ENCODE measurements at regions not wholly inside any gene's neighbourhood (a gene's known extent, or its start where the extent isn't known, plus 50 kb on each side); places are given as distances from the start of the nearest gene placed in this dataset.

DNA sequence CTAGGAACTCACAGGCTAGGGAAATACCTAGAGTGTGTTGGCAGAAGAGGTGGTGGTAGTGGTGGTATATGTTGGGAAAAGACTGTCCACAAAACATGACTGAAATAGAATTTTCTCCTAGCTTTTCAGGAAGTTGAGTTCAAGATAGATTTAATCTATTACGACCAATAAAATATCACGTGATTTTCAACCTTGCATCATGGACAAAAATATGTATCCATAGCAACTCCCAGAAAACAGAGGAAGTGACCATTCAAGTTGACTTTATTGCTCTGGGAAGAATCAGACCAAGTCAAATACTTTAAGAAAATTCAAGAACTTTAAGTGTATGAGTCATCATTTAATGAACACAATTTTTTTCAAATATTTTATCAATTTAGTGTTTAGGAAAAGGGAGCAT, 347.0 kb upstream of the ZNF385D start:
- no peak overlapping the region for H2AFZ ChIP-seq (ENCODE audit: low read depth, low read length)
- no peaks in the 10 kb centered on the region for H3K9me3 ChIP-seq (replicated peaks; ENCODE audit: control insufficient read depth, insufficient read depth, low read depth, low read length)
- no peak overlapping the region for H3K4me2 ChIP-seq (ENCODE audit: insufficient read depth, low read length)
- no peak for FAIRE-seq
- H3K27me3 ChIP-seq (ENCODE audit: control insufficient read depth in 2 of 2, insufficient read depth in 2 of 2, low read length in 2 of 2): no peaks in the 10 kb centered on the region
- CTCF ChIA-PET (ENCODE audit: low intra/inter-chr PET ratio): no interaction called here
- no peaks in the 10 kb centered on the region for H4K20me1 ChIP-seq (replicated peaks; ENCODE audit: control insufficient read depth, insufficient read depth, low read length)
- H3K36me3 ChIP-seq (ENCODE audit: control insufficient read depth, insufficient read depth, low read length): no peaks in the 10 kb centered on the region
- no peaks in the 10 kb centered on the region for H3K9me1 ChIP-seq (ENCODE audit: control insufficient read depth, insufficient read depth, low read length)
- ATAC-seq: no peak
- TF ChIP-seq, protein P1, sequence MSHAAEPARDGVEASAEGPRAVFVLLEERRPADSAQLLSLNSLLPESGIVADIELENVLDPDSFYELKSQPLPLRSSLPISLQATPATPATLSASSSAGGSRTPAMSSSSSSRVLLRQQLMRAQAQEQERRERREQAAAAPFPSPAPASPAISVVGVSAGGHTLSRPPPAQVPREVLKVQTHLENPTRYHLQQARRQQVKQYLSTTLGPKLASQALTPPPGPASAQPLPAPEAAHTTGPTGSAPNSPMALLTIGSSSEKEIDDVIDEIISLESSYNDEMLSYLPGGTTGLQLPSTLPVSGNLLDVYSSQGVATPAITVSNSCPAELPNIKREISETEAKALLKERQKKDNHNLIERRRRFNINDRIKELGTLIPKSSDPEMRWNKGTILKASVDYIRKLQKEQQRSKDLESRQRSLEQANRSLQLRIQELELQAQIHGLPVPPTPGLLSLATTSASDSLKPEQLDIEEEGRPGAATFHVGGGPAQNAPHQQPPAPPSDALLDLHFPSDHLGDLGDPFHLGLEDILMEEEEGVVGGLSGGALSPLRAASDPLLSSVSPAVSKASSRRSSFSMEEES (CRISPR knock-in tag; IDR thresholded peaks at IDR 0.05): peak; percentile 88
- no peak for TF ChIP-seq ZNF311 (CRISPR knock-in tag; IDR thresholded peaks at IDR 0.05)
- DNase-seq (ENCODE audit: extremely low read depth in 1 of 4, low spot score in 3 of 4): no peak
- no peaks in the 10 kb centered on the region for H3K79me2 ChIP-seq (ENCODE audit: control insufficient read depth, insufficient read depth, low read length)
- no TSS peak for BruUV-seq (replicated peaks)
- no peak overlapping the region for H3K9ac ChIP-seq (ENCODE audit: insufficient read depth in 1 of 2, low read depth in 2 of 2, low read length in 2 of 2)
- POLR2A ChIA-PET: no interaction called here
- WGBS (ENCODE audit: insufficient coverage, low coverage, missing lambda C conversion rate): 0% methylated on average over 2 of the region's 2 CpGs
- intact Hi-C loops (cut with micrococcal nuclease) (no loop called here), in situ Hi-C loops (cut with MboI) (no loop called here)
- H3K27ac ChIP-seq (ENCODE audit: extremely low read depth, low read depth, low read length): no peak overlapping the region
- no peaks in the 10 kb centered on the region for H3K4me1 ChIP-seq (replicated peaks in 1 of 2; ENCODE audit: control insufficient read depth in 2 of 2, insufficient read depth in 2 of 2, low read length in 2 of 2)
- no peak overlapping the region for H3K4me3 ChIP-seq

DNA sequence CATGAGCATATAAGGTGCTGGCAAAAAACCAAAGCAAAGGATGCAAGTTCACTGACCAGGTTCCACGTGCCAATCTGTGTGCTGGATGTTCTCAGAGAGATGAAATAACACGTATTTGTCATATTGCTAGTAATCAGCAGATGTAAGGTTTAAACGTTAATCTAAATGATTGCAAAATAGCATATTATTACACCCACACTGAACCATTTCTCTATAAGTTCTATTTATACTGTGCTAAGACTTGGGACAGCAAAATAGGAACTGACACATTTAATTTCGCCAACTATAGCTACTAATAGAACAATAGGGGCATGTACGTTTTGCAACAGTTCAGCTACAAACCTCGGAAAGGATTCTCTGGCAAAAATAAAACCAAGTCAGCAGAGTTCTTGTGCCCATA, 350.3 kb upstream of the ZNF385D start:
- no TSS peak for BruUV-seq (replicated peaks)
- no peak for TF ChIP-seq MCM5 (IDR thresholded peaks at IDR 0.05; ENCODE audit: low read depth)
- no peak for TF ChIP-seq PRPF4 (IDR thresholded peaks at IDR 0.05; ENCODE audit: insufficient read depth, low read depth, low read length, poor library complexity, severe bottlenecking)
- TF ChIP-seq, protein P2, sequence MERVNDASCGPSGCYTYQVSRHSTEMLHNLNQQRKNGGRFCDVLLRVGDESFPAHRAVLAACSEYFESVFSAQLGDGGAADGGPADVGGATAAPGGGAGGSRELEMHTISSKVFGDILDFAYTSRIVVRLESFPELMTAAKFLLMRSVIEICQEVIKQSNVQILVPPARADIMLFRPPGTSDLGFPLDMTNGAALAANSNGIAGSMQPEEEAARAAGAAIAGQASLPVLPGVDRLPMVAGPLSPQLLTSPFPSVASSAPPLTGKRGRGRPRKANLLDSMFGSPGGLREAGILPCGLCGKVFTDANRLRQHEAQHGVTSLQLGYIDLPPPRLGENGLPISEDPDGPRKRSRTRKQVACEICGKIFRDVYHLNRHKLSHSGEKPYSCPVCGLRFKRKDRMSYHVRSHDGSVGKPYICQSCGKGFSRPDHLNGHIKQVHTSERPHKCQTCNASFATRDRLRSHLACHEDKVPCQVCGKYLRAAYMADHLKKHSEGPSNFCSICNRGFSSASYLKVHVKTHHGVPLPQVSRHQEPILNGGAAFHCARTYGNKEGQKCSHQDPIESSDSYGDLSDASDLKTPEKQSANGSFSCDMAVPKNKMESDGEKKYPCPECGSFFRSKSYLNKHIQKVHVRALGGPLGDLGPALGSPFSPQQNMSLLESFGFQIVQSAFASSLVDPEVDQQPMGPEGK (CRISPR knock-in tag; IDR thresholded peaks at IDR 0.05; ENCODE audit: borderline replicate concordance): no peak
- TF ChIP-seq, protein P3, sequence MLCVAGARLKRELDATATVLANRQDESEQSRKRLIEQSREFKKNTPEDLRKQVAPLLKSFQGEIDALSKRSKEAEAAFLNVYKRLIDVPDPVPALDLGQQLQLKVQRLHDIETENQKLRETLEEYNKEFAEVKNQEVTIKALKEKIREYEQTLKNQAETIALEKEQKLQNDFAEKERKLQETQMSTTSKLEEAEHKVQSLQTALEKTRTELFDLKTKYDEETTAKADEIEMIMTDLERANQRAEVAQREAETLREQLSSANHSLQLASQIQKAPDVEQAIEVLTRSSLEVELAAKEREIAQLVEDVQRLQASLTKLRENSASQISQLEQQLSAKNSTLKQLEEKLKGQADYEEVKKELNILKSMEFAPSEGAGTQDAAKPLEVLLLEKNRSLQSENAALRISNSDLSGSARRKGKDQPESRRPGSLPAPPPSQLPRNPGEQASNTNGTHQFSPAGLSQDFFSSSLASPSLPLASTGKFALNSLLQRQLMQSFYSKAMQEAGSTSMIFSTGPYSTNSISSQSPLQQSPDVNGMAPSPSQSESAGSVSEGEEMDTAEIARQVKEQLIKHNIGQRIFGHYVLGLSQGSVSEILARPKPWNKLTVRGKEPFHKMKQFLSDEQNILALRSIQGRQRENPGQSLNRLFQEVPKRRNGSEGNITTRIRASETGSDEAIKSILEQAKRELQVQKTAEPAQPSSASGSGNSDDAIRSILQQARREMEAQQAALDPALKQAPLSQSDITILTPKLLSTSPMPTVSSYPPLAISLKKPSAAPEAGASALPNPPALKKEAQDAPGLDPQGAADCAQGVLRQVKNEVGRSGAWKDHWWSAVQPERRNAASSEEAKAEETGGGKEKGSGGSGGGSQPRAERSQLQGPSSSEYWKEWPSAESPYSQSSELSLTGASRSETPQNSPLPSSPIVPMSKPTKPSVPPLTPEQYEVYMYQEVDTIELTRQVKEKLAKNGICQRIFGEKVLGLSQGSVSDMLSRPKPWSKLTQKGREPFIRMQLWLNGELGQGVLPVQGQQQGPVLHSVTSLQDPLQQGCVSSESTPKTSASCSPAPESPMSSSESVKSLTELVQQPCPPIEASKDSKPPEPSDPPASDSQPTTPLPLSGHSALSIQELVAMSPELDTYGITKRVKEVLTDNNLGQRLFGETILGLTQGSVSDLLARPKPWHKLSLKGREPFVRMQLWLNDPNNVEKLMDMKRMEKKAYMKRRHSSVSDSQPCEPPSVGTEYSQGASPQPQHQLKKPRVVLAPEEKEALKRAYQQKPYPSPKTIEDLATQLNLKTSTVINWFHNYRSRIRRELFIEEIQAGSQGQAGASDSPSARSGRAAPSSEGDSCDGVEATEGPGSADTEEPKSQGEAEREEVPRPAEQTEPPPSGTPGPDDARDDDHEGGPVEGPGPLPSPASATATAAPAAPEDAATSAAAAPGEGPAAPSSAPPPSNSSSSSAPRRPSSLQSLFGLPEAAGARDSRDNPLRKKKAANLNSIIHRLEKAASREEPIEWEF (CRISPR knock-in tag; IDR thresholded peaks at IDR 0.05): no peak
- TF ChIP-seq ZFP36 (IDR thresholded peaks at IDR 0.05; ENCODE audit: low read depth, low read length, partially characterized antibody): no peak
- no peak for TF ChIP-seq ZC3H8 (IDR thresholded peaks at IDR 0.05)

More for the DNA sequence above, 350.3 kb upstream of the ZNF385D start:
- Histone ChIP-seq H3K79me2 (ENCODE audit: control insufficient read depth, insufficient read depth, low read length) (no peaks in the 10 kb centered on the region), H3K9ac (ENCODE audit: insufficient read depth in 1 of 2, low read depth in 2 of 2, low read length in 2 of 2) (no peak overlapping the region), H4K20me1 (replicated peaks; ENCODE audit: control insufficient read depth, insufficient read depth, low read length) (no peaks in the 10 kb centered on the region), H3K27me3 (ENCODE audit: control insufficient read depth in 2 of 2, insufficient read depth in 2 of 2, low read length in 2 of 2) (no peaks in the 10 kb centered on the region), H3K27ac (ENCODE audit: extremely low read depth, low read depth, low read length) (no peak overlapping the region), H3K9me3 (replicated peaks; ENCODE audit: control insufficient read depth, insufficient read depth, low read depth, low read length) (no peaks in the 10 kb centered on the region), H3K9me1 (ENCODE audit: control insufficient read depth, insufficient read depth, low read length) (no peaks in the 10 kb centered on the region), H2AFZ (ENCODE audit: low read depth, low read length) (no peak overlapping the region), H3K4me3 (no peak overlapping the region), H3K36me3 (ENCODE audit: control insufficient read depth, insufficient read depth, low read length) (no peaks in the 10 kb centered on the region), H3K4me1 (replicated peaks in 1 of 2; ENCODE audit: control insufficient read depth in 2 of 2, insufficient read depth in 2 of 2, low read length in 2 of 2) (no peaks in the 10 kb centered on the region), H3K4me2 (ENCODE audit: insufficient read depth, low read length) (no peak overlapping the region)
- ChIA-PET CTCF (ENCODE audit: low intra/inter-chr PET ratio) (no interaction called here), POLR2A (interaction anchor here (0.5 kb wide), 1 partner anchor 1861 kb away, joined by 3 read pairs; no protein-coding TSS in a partner anchor)
- ATAC-seq: no peak
- in situ Hi-C loops (cut with MboI): no loop called here
- DNase-seq (ENCODE audit: extremely low read depth in 1 of 4, low spot score in 3 of 4): no peak
- WGBS (ENCODE audit: insufficient coverage, low coverage, missing lambda C conversion rate): 2% methylated on average over 6 of the region's 6 CpGs
- intact Hi-C loops (cut with micrococcal nuclease): no loop called here
- no peak for FAIRE-seq
